A549 (cell line): ENCODE measurements at regions not wholly inside any gene's neighbourhood (a gene's known extent, or its start where the extent isn't known, plus 50 kb on each side); places are given as distances from the start of the nearest gene placed in this dataset.

Experiments used
- BHLHE40 ChIP-seq: IDR thresholded peaks from 2 replicates; pipeline ENCODE4 v1.6.1; 2012; ENCODE audit warnings: low read depth, low read length, inconsistent platforms
- ESRRA ChIP-seq: fragments of 150-350 bp; IDR thresholded peaks from 2 replicates; pipeline ENCODE4 v1.6.1; 2014; ENCODE audit warnings: mild to moderate bottlenecking, low read length, borderline replicate concordance
- FOSL2 ChIP-seq, 2 experiments: fragments of 450-650 bp in 1 of 2; fragments of >200 bp in 1 of 2; sonication (Bioruptor Twin) in 1 of 2; formaldehyde crosslinking; IDR thresholded peaks; 2 replicates each; pipeline versions ENCODE4 v1.5.0 to v1.6.1; 2016 to 2020; ENCODE audit warnings: mild to moderate bottlenecking in 1 of 2, moderate library complexity in 1 of 2
- HOXA7 ChIP-seq: fragments of 250-450 bp; sonication (Bioruptor Pico); IDR thresholded peaks from 2 replicates; pipeline ENCODE4 v1.5.0; 2020; ENCODE audit warnings: mild to moderate bottlenecking, moderate library complexity
- JUNB ChIP-seq: fragments of >200 bp; sonication (Bioruptor Twin); formaldehyde crosslinking; IDR thresholded peaks from 2 replicates; pipeline ENCODE4 v1.6.1; 2016
- MAFK ChIP-seq: fragments of 450-650 bp; IDR thresholded peaks from 2 replicates; pipeline ENCODE4 v1.6.1; 2014; ENCODE audit not compliant: partially characterized antibody
- MAZ ChIP-seq: fragments of 150-350 bp; IDR thresholded peaks from 2 replicates; pipeline ENCODE4 v1.6.1; 2014; ENCODE audit warnings: antibody characterized with exemption, low read depth, low read length, borderline replicate concordance
- POLR2A ChIP-seq: IDR thresholded peaks from 2 replicates; pipeline ENCODE4 v1.6.1; 2012; ENCODE audit warnings: mild to moderate bottlenecking, low read length
- SREBF2 ChIP-seq: fragments of 450-650 bp; IDR thresholded peaks from 2 replicates; pipeline ENCODE4 v1.6.1; 2014; ENCODE audit warnings: mild to moderate bottlenecking, moderate library complexity
- TF ChIP-seq, protein P1 (sequence below): fragments of >200 bp; sonication (Bioruptor Twin); formaldehyde crosslinking; IDR thresholded peaks from 3 replicates; pipeline ENCODE4 v1.5.1; 2016
- TF ChIP-seq, protein P2 (sequence below): IDR thresholded peaks from 2 replicates; pipeline ENCODE4 v1.6.1; 2012
- TF ChIP-seq, protein P3 (sequence below): fragments of 450-650 bp; IDR thresholded peaks from 2 replicates; pipeline ENCODE4 v1.6.1; 2014; ENCODE audit warnings: antibody characterized with exemption
- TF ChIP-seq, protein P4 (sequence below): fragments of 150-350 bp; IDR thresholded peaks from 2 replicates; pipeline ENCODE4 v1.6.1; 2014; ENCODE audit warnings: low read depth, mild to moderate bottlenecking, low read length
- TF ChIP-seq, protein P5 (sequence below): fragments of 200-600 bp; sonication (generic); IDR thresholded peaks from 2 replicates; pipeline ENCODE4 v1.6.1; 2016; ENCODE audit warnings: antibody characterized with exemption, mild to moderate bottlenecking, moderate library complexity

DNA sequence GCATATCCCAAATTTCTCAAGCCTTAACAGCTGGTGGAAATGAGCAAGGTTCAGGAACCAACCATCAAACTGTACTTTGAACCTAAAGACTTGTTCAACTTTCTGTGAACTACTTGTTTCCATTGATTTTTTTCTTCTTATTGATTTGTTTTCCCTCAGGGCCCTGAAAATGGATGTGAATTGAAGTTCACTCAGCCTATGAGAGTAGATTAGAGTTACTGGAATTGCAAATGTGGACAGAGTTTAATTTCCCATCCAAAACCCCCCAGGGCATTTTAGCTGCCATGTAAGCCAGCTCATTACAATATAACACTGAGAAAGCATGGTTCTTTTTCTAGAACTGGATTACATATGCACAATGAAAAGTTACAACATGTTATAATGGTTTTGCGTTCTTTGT, 1105.7 kb downstream of the REEP3 start:
- TF ChIP-seq ESRRA = no peak
- TF ChIP-seq, protein P1, sequence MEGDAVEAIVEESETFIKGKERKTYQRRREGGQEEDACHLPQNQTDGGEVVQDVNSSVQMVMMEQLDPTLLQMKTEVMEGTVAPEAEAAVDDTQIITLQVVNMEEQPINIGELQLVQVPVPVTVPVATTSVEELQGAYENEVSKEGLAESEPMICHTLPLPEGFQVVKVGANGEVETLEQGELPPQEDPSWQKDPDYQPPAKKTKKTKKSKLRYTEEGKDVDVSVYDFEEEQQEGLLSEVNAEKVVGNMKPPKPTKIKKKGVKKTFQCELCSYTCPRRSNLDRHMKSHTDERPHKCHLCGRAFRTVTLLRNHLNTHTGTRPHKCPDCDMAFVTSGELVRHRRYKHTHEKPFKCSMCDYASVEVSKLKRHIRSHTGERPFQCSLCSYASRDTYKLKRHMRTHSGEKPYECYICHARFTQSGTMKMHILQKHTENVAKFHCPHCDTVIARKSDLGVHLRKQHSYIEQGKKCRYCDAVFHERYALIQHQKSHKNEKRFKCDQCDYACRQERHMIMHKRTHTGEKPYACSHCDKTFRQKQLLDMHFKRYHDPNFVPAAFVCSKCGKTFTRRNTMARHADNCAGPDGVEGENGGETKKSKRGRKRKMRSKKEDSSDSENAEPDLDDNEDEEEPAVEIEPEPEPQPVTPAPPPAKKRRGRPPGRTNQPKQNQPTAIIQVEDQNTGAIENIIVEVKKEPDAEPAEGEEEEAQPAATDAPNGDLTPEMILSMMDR = no peak
- TF ChIP-seq, protein P2, sequence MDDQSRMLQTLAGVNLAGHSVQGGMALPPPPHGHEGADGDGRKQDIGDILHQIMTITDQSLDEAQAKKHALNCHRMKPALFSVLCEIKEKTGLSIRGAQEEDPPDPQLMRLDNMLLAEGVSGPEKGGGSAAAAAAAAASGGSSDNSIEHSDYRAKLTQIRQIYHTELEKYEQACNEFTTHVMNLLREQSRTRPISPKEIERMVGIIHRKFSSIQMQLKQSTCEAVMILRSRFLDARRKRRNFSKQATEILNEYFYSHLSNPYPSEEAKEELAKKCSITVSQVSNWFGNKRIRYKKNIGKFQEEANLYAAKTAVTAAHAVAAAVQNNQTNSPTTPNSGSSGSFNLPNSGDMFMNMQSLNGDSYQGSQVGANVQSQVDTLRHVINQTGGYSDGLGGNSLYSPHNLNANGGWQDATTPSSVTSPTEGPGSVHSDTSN = no peak
- TF ChIP-seq, protein P3, sequence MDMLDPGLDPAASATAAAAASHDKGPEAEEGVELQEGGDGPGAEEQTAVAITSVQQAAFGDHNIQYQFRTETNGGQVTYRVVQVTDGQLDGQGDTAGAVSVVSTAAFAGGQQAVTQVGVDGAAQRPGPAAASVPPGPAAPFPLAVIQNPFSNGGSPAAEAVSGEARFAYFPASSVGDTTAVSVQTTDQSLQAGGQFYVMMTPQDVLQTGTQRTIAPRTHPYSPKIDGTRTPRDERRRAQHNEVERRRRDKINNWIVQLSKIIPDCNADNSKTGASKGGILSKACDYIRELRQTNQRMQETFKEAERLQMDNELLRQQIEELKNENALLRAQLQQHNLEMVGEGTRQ = no peak
- TF ChIP-seq POLR2A = no peak
- no peak for TF ChIP-seq MAFK
- TF ChIP-seq, protein P4, sequence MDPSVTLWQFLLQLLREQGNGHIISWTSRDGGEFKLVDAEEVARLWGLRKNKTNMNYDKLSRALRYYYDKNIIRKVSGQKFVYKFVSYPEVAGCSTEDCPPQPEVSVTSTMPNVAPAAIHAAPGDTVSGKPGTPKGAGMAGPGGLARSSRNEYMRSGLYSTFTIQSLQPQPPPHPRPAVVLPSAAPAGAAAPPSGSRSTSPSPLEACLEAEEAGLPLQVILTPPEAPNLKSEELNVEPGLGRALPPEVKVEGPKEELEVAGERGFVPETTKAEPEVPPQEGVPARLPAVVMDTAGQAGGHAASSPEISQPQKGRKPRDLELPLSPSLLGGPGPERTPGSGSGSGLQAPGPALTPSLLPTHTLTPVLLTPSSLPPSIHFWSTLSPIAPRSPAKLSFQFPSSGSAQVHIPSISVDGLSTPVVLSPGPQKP = no peak
- no peak for TF ChIP-seq FOSL2 (IDR thresholded peaks at IDR 0.05)
- no peak for TF ChIP-seq FOSL2 (CRISPR knock-in tag; IDR thresholded peaks at IDR 0.05)
- TF ChIP-seq HOXA7 (CRISPR knock-in tag) = no peak
- TF ChIP-seq, protein P5, sequence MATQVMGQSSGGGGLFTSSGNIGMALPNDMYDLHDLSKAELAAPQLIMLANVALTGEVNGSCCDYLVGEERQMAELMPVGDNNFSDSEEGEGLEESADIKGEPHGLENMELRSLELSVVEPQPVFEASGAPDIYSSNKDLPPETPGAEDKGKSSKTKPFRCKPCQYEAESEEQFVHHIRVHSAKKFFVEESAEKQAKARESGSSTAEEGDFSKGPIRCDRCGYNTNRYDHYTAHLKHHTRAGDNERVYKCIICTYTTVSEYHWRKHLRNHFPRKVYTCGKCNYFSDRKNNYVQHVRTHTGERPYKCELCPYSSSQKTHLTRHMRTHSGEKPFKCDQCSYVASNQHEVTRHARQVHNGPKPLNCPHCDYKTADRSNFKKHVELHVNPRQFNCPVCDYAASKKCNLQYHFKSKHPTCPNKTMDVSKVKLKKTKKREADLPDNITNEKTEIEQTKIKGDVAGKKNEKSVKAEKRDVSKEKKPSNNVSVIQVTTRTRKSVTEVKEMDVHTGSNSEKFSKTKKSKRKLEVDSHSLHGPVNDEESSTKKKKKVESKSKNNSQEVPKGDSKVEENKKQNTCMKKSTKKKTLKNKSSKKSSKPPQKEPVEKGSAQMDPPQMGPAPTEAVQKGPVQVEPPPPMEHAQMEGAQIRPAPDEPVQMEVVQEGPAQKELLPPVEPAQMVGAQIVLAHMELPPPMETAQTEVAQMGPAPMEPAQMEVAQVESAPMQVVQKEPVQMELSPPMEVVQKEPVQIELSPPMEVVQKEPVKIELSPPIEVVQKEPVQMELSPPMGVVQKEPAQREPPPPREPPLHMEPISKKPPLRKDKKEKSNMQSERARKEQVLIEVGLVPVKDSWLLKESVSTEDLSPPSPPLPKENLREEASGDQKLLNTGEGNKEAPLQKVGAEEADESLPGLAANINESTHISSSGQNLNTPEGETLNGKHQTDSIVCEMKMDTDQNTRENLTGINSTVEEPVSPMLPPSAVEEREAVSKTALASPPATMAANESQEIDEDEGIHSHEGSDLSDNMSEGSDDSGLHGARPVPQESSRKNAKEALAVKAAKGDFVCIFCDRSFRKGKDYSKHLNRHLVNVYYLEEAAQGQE = no peak
- no peak for TF ChIP-seq MAZ
- no peak for TF ChIP-seq JUNB
- TF ChIP-seq BHLHE40 = no peak
- TF ChIP-seq SREBF2 = no peak
